ENCODE measurements at regions not wholly inside any gene's neighbourhood (a gene's known extent, or its start where the extent isn't known, plus 50 kb on each side); places are given as distances from the start of the nearest gene placed in this dataset.

- TF ChIP-seq CTCF (IDR thresholded peaks at IDR 0.05; ENCODE audit: insufficient read depth, low read length, poor library complexity, severe bottlenecking) (no peak), EZH2phosphoT487 (conservative IDR thresholded peaks at IDR 0.05; ENCODE audit: low read length) (no peak)
Observed at GRCh38 chr6:12440981-12441380, 150.8 kb downstream of the EDN1 start.
